Mesenchymal stem cell (in vitro differentiated cells and primary cell): ENCODE measurements at regions not wholly inside any gene's neighbourhood (a gene's known extent, or its start where the extent isn't known, plus 50 kb on each side); places are given as distances from the start of the nearest gene placed in this dataset.

Source experiments
- DNase-seq: peaks from one replicate; pipeline ENCODE4 v3.0.0-alpha.2; 2013
- H2AFZ ChIP-seq: one replicate; pipeline ENCODE4 v1.6.1; 2013; ENCODE audit warnings: low read depth, mild to moderate bottlenecking, control low read depth, inconsistent platforms, low read length, moderate library complexity
- H2AK5ac ChIP-seq: 2 replicates; pipeline ENCODE4 v1.6.1; 2013; ENCODE audit warnings: low read length, moderate library complexity, mild to moderate bottlenecking, inconsistent platforms; ENCODE audit not compliant: severe bottlenecking
- H2BK120ac ChIP-seq: one replicate; pipeline ENCODE4 v1.6.1; 2013; ENCODE audit warnings: low read depth, mild to moderate bottlenecking, inconsistent platforms, low read length, moderate library complexity
- H2BK12ac ChIP-seq, 2 experiments: one replicate each; pipeline ENCODE4 v1.6.1; 2013; ENCODE audit warnings: inconsistent platforms in 2 of 2, low read length in 2 of 2, mild to moderate bottlenecking in 2 of 2, moderate library complexity in 2 of 2, control low read depth in 1 of 2
- H2BK15ac ChIP-seq: one replicate; pipeline ENCODE4 v1.6.1; 2013; ENCODE audit warnings: mild to moderate bottlenecking, low read depth, inconsistent platforms; ENCODE audit not compliant: poor library complexity, severe bottlenecking
- H2BK5ac ChIP-seq: 2 replicates; pipeline ENCODE4 v1.6.1; 2013; ENCODE audit warnings: low read depth, mild to moderate bottlenecking, low read length, control low read depth, inconsistent platforms; ENCODE audit not compliant: poor library complexity, severe bottlenecking
- H3K14ac ChIP-seq, 2 experiments: one replicate each; pipeline ENCODE4 v1.6.1; 2013; ENCODE audit warnings: inconsistent platforms in 2 of 2, low read length in 2 of 2, control low read depth in 1 of 2, mild to moderate bottlenecking in 1 of 2, moderate library complexity in 1 of 2
- H3K18ac ChIP-seq, 2 experiments: one replicate each; pipeline ENCODE4 v1.6.1; 2013; ENCODE audit warnings: inconsistent platforms in 2 of 2, low read length in 2 of 2, control low read depth in 1 of 2, low read depth in 1 of 2, mild to moderate bottlenecking in 1 of 2
- H3K23ac ChIP-seq, 2 experiments: one replicate each; pipeline ENCODE4 v1.6.1; 2013; ENCODE audit warnings: inconsistent platforms in 2 of 2, low read length in 2 of 2, mild to moderate bottlenecking in 2 of 2, moderate library complexity in 2 of 2, control low read depth in 1 of 2
- H3K27ac ChIP-seq: 2 replicates; pipeline ENCODE4 v1.5.1; 2013; ENCODE audit warnings: mild to moderate bottlenecking, moderate library complexity, low read length, control low read depth, inconsistent platforms; ENCODE audit not compliant: poor library complexity, severe bottlenecking
- H3K27me3 ChIP-seq, 2 experiments: 2 replicates each; pipeline versions ENCODE4 v1.6.1 to v1.7.0; 2013; ENCODE audit warnings: low read length in 2 of 2, mild to moderate bottlenecking in 2 of 2, moderate library complexity in 2 of 2, control low read depth in 1 of 2, inconsistent platforms in 1 of 2; ENCODE audit not compliant: control insufficient read depth in 1 of 2, insufficient read depth in 1 of 2
- H3K36me3 ChIP-seq, 2 experiments: 2 replicates each; pipeline versions ENCODE4 v1.6.1 to v1.7.0; 2013; ENCODE audit warnings: low read length in 2 of 2, control low read depth in 1 of 2, inconsistent platforms in 1 of 2, low read depth in 1 of 2, mild to moderate bottlenecking in 1 of 2; ENCODE audit not compliant: insufficient read depth in 2 of 2, control insufficient read depth in 1 of 2
- H3K4ac ChIP-seq, 2 experiments: one replicate each; pipeline ENCODE4 v1.6.1; 2013; ENCODE audit warnings: inconsistent platforms in 2 of 2, low read length in 2 of 2, mild to moderate bottlenecking in 2 of 2, moderate library complexity in 2 of 2, control low read depth in 1 of 2, low read depth in 1 of 2
- H3K4me1 ChIP-seq: 2 replicates; pipeline ENCODE4 v1.6.1; 2013; ENCODE audit warnings: low read depth, low read length, control low read depth; ENCODE audit not compliant: control insufficient read depth, insufficient read depth
- H3K4me2 ChIP-seq: 2 replicates; pipeline ENCODE4 v1.6.1; 2013; ENCODE audit warnings: low read length, mild to moderate bottlenecking, inconsistent platforms; ENCODE audit not compliant: poor library complexity, severe bottlenecking
- H3K4me3 ChIP-seq, 2 experiments: 2 replicates each; pipeline versions ENCODE4 v1.5.1 to v1.7.0; 2013; ENCODE audit warnings: low read length in 2 of 2, mild to moderate bottlenecking in 2 of 2, control low read depth in 1 of 2, low read depth in 1 of 2; ENCODE audit not compliant: insufficient read depth in 1 of 2
- H3K79me1 ChIP-seq: replicated peaks from 2 replicates; pipeline ENCODE4 v1.6.1; 2013; ENCODE audit warnings: mild to moderate bottlenecking, control low read depth, low read length, inconsistent platforms; ENCODE audit not compliant: poor library complexity, severe bottlenecking
- H3K9ac ChIP-seq: 2 replicates; pipeline ENCODE4 v1.7.0; 2013; ENCODE audit warnings: mild to moderate bottlenecking, low read length, moderate library complexity
- H3K9me3 ChIP-seq: 2 replicates; pipeline ENCODE4 v1.7.0; 2013; ENCODE audit warnings: mild to moderate bottlenecking, low read length; ENCODE audit not compliant: control insufficient read depth
- H4K8ac ChIP-seq: one replicate; pipeline ENCODE4 v1.6.1; 2013; ENCODE audit warnings: inconsistent platforms, mild to moderate bottlenecking, low read length, moderate library complexity
- H4K91ac ChIP-seq: one replicate; pipeline ENCODE4 v1.6.1; 2013; ENCODE audit warnings: mild to moderate bottlenecking, low read length, inconsistent platforms
- WGBS: methylation state at CpG from one replicate; pipeline ENCODE4 v1.1.7; 2013; ENCODE audit warnings: mixed read lengths; 5-methylcytosine and 5-hydroxymethylcytosine counted together

DNA sequence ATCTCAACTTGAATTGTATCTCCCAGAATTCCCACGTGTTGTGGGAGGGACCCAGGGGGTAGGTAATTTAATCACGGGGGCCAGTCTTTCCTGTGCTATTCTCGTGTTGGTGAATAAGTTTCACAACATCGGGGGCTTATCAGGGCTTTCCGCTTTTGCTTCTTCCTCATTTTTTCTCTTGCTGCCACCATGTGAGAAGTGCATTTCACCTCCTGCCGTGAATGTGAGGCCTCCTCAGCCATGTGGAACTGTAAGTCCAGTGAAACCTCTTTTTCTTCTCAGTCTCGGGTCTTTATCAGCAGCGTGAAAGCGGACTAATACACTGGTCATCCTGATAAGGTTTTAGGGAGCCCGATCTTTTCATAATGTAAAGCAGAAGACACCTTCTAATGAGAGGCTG lies 687.0 kb upstream of the FTMT start:
- no peak for DNase-seq
- H3K9me3 ChIP-seq = no peaks in the 10 kb centered on the region
- no peak overlapping the region for H3K23ac ChIP-seq
- no peak overlapping the region for H2BK15ac ChIP-seq
- no peak overlapping the region for H3K14ac ChIP-seq
- H2AFZ ChIP-seq = no peak overlapping the region
- H2BK12ac ChIP-seq = no peak overlapping the region
- no peak overlapping the region for H3K27ac ChIP-seq
- no peak overlapping the region for H3K4me3 ChIP-seq
- no peak overlapping the region for H2BK120ac ChIP-seq
- no peak overlapping the region for H2AK5ac ChIP-seq
- no peak overlapping the region for H4K8ac ChIP-seq
- H4K91ac ChIP-seq = no peak overlapping the region
- no peaks in the 10 kb centered on the region for H3K27me3 ChIP-seq
- no peaks in the 10 kb centered on the region for H3K79me1 ChIP-seq
- no peak overlapping the region for H2BK5ac ChIP-seq
- no peaks in the 10 kb centered on the region for H3K36me3 ChIP-seq
- no peak overlapping the region for H3K18ac ChIP-seq
- 82% methylated on average over 10 of the region's 10 CpGs for WGBS
- no peak overlapping the region for H3K4ac ChIP-seq
- H3K4me2 ChIP-seq = peak overlapping the region; percentile 28
- H3K9ac ChIP-seq = no peak overlapping the region
- no peaks in the 10 kb centered on the region for H3K4me1 ChIP-seq

DNA sequence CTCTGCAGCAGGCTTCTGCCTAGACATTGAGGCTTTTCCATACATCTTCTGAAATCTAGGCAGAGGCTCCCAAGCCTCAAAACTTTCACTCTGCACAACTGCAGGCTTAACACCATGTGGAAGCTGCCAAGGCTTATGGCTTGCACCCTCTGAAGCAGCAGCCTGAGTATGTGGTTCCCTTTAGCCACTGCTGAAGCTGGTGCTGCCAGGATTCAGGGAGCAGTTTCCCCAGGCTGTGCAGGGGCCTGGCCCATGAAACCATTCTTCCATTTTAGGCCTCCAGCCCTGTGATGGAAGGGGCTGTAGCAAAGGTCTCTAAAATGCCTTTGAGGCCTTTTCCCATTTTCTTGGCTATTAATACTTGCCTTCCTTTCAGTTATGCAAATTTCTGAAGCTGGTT lies 680.3 kb upstream of the FTMT start:
- Histone ChIP-seq H3K14ac (no peak overlapping the region), H3K4me3 (no peak overlapping the region), H3K4me2 (no peak overlapping the region)

DNA sequence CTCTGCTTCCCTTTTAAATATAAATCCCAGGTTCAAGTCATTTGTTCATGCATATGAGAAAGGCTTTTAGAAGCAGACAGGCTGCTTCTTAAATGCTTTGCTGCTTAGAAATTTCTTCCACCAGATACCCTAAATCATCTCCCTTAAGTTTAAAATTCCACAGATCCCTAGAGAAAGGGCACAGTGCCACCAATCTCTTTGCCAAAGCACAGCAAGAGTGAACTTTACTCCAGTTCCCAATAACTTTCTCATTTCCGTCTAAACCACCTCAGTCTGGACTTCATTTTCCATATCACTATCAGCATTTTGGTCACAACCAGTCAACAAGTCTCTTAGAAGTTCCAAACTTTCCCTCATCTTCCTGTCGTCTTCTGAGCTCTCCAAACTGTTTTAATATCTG lies 679.8 kb upstream of the FTMT start:
- H3K23ac ChIP-seq = no peak overlapping the region
- no peaks in the 10 kb centered on the region for H3K36me3 ChIP-seq
- no peak overlapping the region for H3K4me3 ChIP-seq
- H3K4ac ChIP-seq = no peak overlapping the region
- H2AFZ ChIP-seq = no peak overlapping the region
- H4K8ac ChIP-seq = no peak overlapping the region
- no peak for DNase-seq
- no peaks in the 10 kb centered on the region for H3K79me1 ChIP-seq
- 86% methylated on average over 2 of the region's 2 CpGs for WGBS
- no peak overlapping the region for H3K27ac ChIP-seq
- no peak overlapping the region for H2BK120ac ChIP-seq
- no peak overlapping the region for H3K14ac ChIP-seq
- H2BK5ac ChIP-seq = no peak overlapping the region
- no peaks in the 10 kb centered on the region for H3K9me3 ChIP-seq
- H3K27me3 ChIP-seq = no peaks in the 10 kb centered on the region
- H3K4me1 ChIP-seq = no peaks in the 10 kb centered on the region
- no peak overlapping the region for H3K4me2 ChIP-seq
- no peak overlapping the region for H2BK15ac ChIP-seq
- no peak overlapping the region for H2BK12ac ChIP-seq
- H3K9ac ChIP-seq = no peak overlapping the region
- H3K18ac ChIP-seq = no peak overlapping the region
- no peak overlapping the region for H2AK5ac ChIP-seq
- H4K91ac ChIP-seq = no peak overlapping the region

More for the DNA sequence above, 680.3 kb upstream of the FTMT start:
- no peak overlapping the region for H2BK15ac ChIP-seq
- H3K36me3 ChIP-seq = no peaks in the 10 kb centered on the region
- H4K91ac ChIP-seq = no peak overlapping the region
- H3K4ac ChIP-seq = no peak overlapping the region
- H3K9ac ChIP-seq = no peak overlapping the region
- no peak for DNase-seq
- no peak overlapping the region for H3K27ac ChIP-seq
- no peak overlapping the region for H2AFZ ChIP-seq
- H2BK5ac ChIP-seq = no peak overlapping the region
- no peak overlapping the region for H2BK12ac ChIP-seq
- no peak overlapping the region for H4K8ac ChIP-seq
- no peak overlapping the region for H2BK120ac ChIP-seq
- no peaks in the 10 kb centered on the region for H3K79me1 ChIP-seq
- H3K4me1 ChIP-seq = no peaks in the 10 kb centered on the region
- no peaks in the 10 kb centered on the region for H3K9me3 ChIP-seq
- no peaks in the 10 kb centered on the region for H3K27me3 ChIP-seq
- H2AK5ac ChIP-seq = no peak overlapping the region
- no peak overlapping the region for H3K23ac ChIP-seq
- H3K18ac ChIP-seq = no peak overlapping the region

DNA sequence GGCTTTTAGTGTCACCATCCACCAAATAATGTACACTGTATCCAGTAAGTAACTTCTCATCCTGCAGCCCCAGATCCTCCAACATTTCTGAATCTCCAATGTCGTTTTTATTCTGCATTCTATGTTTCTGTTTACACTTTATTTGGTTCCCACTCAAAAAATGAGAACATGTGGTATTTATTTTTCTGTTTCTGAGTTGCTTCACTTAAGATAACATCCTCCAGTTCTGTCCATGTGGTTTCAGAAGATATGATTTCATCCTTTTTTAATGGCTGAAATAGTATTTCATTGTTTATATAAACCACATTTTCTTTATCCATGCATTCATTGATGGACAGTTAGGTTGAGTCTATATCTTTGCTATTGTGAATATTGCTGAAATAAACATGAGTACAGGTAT lies 677.3 kb upstream of the FTMT start:
- no peak overlapping the region for H3K9ac ChIP-seq
- H4K8ac ChIP-seq = no peak overlapping the region
- no peak overlapping the region for H2BK12ac ChIP-seq
- H3K9me3 ChIP-seq = no peaks in the 10 kb centered on the region
- peak; percentile 26 for DNase-seq
- no peak overlapping the region for H2BK5ac ChIP-seq
- H3K4me1 ChIP-seq = no peaks in the 10 kb centered on the region
- H3K4me2 ChIP-seq = no peak overlapping the region
- H3K27me3 ChIP-seq = no peaks in the 10 kb centered on the region
- H3K27ac ChIP-seq = no peak overlapping the region
- H2AFZ ChIP-seq = no peak overlapping the region
- no peak overlapping the region for H3K18ac ChIP-seq
- no CpG with 5 or more reads among the region's 1 CpG for WGBS
- no peak overlapping the region for H2BK15ac ChIP-seq
- H3K79me1 ChIP-seq = no peaks in the 10 kb centered on the region
- no peak overlapping the region for H3K4ac ChIP-seq
- no peak overlapping the region for H2AK5ac ChIP-seq
- no peak overlapping the region for H3K4me3 ChIP-seq
- H4K91ac ChIP-seq = no peak overlapping the region
- no peak overlapping the region for H3K23ac ChIP-seq
- no peak overlapping the region for H3K14ac ChIP-seq
- no peaks in the 10 kb centered on the region for H3K36me3 ChIP-seq
- no peak overlapping the region for H2BK120ac ChIP-seq
